GM18505 (cell line): ENCODE measurements at regions not wholly inside any gene's neighbourhood (a gene's known extent, or its start where the extent isn't known, plus 50 kb on each side); places are given as distances from the start of the nearest gene placed in this dataset.

Source experiments
- ATAC-seq: cut with Tn5 transposase; IDR thresholded peaks from one replicate; pipeline ENCODE4 v1.9.1; 2021; ENCODE audit not compliant: unreplicated experiment
- POLR2A ChIP-seq: IDR thresholded peaks from 4 replicates; pipeline ENCODE4 v1.6.1; 2011; ENCODE audit warnings: borderline replicate concordance; ENCODE audit not compliant: insufficient read depth, insufficient read length; ENCODE audit errors: extremely low read depth

- ATAC-seq: no peak
- no peak for TF ChIP-seq POLR2A
Measured at GRCh38 chr3:59127071-59127470, 77.2 kb upstream of the CFAP20DC start.

DNA sequence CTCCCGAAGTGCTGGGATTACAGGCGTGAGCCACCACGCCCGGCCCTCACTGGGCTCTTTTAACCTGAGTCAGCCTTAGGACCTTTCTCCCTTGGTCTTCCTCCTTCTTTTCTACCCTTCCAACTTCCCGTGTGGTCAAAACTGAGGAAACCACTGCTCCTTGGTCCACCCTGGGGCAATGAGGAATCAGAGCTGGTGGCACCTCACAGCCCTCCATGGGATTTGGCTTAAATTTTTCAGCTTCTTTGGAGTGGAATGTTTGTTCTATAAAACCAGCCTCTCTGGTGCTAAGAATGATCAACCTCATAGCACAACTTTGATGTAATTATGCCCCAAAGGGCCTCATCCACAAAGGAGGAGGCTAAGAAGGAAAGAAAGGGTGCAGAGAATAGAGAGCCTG lies 76.6 kb upstream of the CFAP20DC start:
- no peak for ATAC-seq
- TF ChIP-seq POLR2A: no peak

- no peak for ATAC-seq
- TF ChIP-seq POLR2A: no peak
Measured at GRCh38 chr3:59121346-59122144, 71.7 kb upstream of the CFAP20DC start.

- TF ChIP-seq POLR2A: no peak
- ATAC-seq: no peak
Measured at GRCh38 chr3:59118928-59119327, 69.1 kb upstream of the CFAP20DC start.

DNA sequence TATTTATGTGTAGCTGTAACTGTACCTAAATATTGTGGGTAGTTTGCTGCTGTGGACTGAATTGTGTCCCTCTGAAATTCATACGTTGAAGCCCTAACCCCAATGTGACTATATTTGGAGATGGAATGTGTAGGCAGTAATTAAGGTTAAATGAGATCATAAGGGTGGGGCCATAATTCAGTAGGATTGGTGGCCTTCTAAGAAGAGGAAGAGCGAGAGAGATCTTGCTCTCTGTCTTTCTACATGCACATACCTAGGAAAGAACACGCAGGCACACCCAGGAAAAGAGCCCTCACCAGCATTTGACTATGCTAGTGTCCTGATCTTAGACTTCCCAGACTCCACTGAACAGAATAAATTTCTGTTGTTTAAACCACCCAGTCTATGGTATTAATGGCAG lies 67.6 kb upstream of the CFAP20DC start:
- TF ChIP-seq POLR2A: no peak
- no peak for ATAC-seq

- no peak for ATAC-seq
- TF ChIP-seq POLR2A: no peak
Measured at GRCh38 chr3:59116233-59116537, 66.4 kb upstream of the CFAP20DC start.

GRCh38 chr3:59115364-59116232 lies 65.8 kb upstream of the CFAP20DC start:
- ATAC-seq: no peak
- TF ChIP-seq POLR2A: no peak

DNA sequence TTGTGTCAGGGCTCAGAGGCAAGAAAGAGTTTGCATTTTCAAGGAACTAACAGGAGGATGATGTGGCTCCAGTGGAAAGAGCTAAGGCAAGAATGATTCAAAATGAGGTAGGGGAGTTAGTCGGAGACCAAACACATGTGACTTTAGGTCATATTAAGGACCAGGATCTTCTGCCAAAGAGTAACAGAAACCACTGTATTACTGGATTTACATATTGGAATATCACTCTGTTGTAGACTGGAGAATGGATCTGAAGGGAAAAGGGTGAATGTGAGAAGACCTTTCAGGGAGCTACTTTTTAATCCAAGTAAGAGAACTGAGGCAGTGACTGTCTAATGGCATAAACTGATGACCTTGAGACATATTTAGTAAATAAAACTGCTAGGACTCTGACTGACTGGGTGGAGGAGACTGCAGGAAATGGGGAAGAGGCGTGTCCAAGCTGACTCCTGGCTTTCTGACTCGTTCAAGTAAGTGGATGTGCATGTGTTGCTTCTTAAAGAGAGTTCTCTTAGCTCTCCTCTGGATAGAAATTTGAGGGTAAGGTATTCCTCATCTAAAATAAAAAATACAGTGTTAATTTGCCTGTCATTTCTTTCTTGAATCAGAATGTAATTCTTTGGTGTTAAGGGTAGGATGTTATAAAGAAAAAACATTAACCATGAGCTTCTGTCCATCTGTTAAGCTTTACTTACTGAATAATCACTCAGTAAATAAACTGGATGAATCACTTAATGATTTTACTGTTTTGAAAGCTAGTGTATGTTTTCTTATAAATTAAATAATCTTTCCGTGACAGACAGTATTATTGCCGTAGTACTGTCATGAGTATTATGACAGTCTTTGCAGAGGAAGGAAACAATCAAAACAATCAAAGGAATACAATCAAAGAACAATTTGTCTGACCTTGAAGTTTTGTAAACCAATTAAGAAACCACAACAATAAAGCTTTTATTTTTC lies 58.3 kb upstream of the CFAP20DC start:
- ATAC-seq: no peak
- no peak for TF ChIP-seq POLR2A

GRCh38 chr3:59106085-59106648 lies 56.3 kb upstream of the CFAP20DC start:
- no peak for ATAC-seq
- no peak for TF ChIP-seq POLR2A

DNA sequence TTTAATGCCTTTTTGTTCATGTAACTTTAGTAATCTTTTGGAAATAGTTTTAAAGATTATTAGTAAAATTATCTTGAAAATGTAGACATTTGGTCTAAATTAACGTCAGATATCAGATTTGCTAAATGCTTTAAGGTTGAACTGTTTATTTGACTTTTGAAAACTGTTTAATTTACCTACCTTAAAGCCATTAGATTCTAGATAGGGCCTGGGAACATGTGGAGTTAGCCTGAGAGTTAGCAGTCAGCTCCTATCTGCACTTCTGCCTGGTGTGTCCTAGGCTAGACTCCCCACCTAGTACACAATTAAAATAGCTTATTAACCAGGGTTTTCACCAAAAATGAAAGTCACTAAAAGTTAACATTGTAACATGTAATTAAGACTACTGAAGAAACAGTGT lies 53.7 kb upstream of the CFAP20DC start:
- no peak for TF ChIP-seq POLR2A

DNA sequence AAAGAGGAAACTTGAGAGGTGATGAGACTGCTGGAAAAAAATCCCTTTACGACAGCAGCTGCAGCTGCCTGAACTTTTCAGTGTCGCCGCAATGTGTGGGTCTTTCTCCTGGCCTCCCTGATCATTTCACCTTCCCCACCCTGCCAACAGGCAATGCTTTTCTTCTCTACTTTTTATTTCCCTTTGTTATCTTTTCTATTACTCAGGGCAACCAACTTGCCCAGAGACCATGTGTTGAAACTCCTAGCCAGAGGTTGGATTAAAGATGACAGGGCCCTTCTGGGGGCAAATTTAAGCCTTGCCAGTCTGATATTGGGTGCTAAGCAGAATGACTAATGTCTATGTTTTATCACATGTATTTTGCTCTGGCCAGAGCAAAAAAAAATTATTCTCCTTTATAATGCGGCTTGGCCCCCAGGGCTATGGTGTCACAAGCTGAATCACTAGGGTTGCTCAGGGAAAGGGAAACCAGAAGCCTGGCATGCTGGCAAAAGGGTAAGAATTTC lies 51.5 kb upstream of the CFAP20DC start:
- ATAC-seq: no peak
- no peak for TF ChIP-seq POLR2A

More for the DNA sequence above, 53.7 kb upstream of the CFAP20DC start:
- no peak for ATAC-seq
